Right lobe of liver (tissue), 4 donors: ENCODE measurements at regions not wholly inside any gene's neighbourhood (a gene's known extent, or its start where the extent isn't known, plus 50 kb on each side); places are given as distances from the start of the nearest gene placed in this dataset.

Experiments
- POLR2A ChIP-seq: fragments of 450-650 bp; IDR thresholded peaks from one replicate; pipeline ENCODE4 v1.6.1; 2017; ENCODE audit warnings: antibody characterized with exemption, mild to moderate bottlenecking
- TF ChIP-seq, protein P1 (sequence below), 4 donors: fragments of 200-600 bp in 3 of 4; fragments of 450-650 bp in 1 of 4; IDR thresholded peaks; one replicate each; pipeline versions ENCODE4 v1.5.1 to v1.8.0; 2016 to 2022; ENCODE audit warnings: antibody characterized with exemption in 4 of 4, mild to moderate bottlenecking in 2 of 4
- donor health status: DM: no; HTN: no; CAD: no.
- donor health status: DM: no; HTN: no; CAD: no.
- donor health status: DM: no; HTN: yes; CAD: no.

DNA sequence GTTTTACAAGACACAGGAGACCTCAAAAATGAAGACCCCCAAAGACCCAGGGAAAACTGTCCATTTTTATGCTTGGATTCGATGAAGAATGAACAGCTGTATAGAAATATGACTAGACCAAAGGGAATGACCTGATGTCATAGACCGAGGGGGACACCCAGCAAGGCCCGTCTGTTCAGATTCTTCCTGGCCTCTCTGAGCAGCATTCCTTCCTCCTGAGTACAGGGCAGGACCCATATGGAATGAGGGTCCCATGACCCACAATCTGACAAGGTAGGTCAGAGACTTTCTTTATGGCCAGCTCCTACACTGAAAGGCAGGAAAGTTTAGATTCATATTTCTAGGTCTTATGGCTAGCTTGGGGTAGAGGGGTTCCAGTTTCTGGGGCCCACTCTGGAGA is 356.0 kb downstream of the GATA3 start:
- TF ChIP-seq, protein P1, sequence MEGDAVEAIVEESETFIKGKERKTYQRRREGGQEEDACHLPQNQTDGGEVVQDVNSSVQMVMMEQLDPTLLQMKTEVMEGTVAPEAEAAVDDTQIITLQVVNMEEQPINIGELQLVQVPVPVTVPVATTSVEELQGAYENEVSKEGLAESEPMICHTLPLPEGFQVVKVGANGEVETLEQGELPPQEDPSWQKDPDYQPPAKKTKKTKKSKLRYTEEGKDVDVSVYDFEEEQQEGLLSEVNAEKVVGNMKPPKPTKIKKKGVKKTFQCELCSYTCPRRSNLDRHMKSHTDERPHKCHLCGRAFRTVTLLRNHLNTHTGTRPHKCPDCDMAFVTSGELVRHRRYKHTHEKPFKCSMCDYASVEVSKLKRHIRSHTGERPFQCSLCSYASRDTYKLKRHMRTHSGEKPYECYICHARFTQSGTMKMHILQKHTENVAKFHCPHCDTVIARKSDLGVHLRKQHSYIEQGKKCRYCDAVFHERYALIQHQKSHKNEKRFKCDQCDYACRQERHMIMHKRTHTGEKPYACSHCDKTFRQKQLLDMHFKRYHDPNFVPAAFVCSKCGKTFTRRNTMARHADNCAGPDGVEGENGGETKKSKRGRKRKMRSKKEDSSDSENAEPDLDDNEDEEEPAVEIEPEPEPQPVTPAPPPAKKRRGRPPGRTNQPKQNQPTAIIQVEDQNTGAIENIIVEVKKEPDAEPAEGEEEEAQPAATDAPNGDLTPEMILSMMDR (IDR thresholded peaks at IDR 0.05), result no peak
- no peak for TF ChIP-seq POLR2A
